ENCODE measurements at regions not wholly inside any gene's neighbourhood (a gene's known extent, or its start where the extent isn't known, plus 50 kb on each side); places are given as distances from the start of the nearest gene placed in this dataset.

GRCh38 chrX:104513162-104513561 lies 52.8 kb upstream of the IL1RAPL2 start:
- Mint-ChIP-seq H3K4me1 (no peaks in the 10 kb centered on the region), H3K27me3 (ENCODE audit: insufficient read depth) (no peaks in the 10 kb centered on the region), H3K36me3 (ENCODE audit: low read depth) (no peaks in the 10 kb centered on the region), H3K9me3 (peaks cover 39% of the 10 kb centered on the region), H3K4me3 (no peak overlapping the region), H3K27ac (no peak overlapping the region)
- no peak for TF ChIP-seq CTCF (conservative IDR thresholded peaks at IDR 0.05)
- Histone ChIP-seq H3K9ac (ENCODE audit: extremely low read depth, low read length, poor library complexity, severe bottlenecking) (no peak overlapping the region), H3K4me3 (ENCODE audit: low read length) (no peak overlapping the region), H3K9me3 (ENCODE audit: control insufficient read depth, low read length) (no peaks in the 10 kb centered on the region), H3K27me3 (ENCODE audit: control insufficient read depth, insufficient read depth, low read length, poor library complexity, severe bottlenecking) (no peaks in the 10 kb centered on the region), H3K36me3 (ENCODE audit: control insufficient read depth, insufficient read depth, low read length) (no peaks in the 10 kb centered on the region), H3K27ac (ENCODE audit: low read depth, low read length) (no peak overlapping the region), H3K4me1 (ENCODE audit: control insufficient read depth, insufficient read depth, low read length) (no peaks in the 10 kb centered on the region)
- no peak for DNase-seq
- WGBS, 2 experiments (ENCODE audit: insufficient coverage in 1 of 2, insufficient read length in 1 of 2) = 90 to 94% methylated on average over 1 to 2 of the region's 3 CpGs

- Mint-ChIP-seq H3K9me3 (peaks cover 43% of the 10 kb centered on the region), H3K36me3 (ENCODE audit: low read depth) (no peaks in the 10 kb centered on the region), H3K27ac (no peak overlapping the region), H3K27me3 (ENCODE audit: insufficient read depth) (no peaks in the 10 kb centered on the region), H3K4me1 (no peaks in the 10 kb centered on the region), H3K4me3 (no peak overlapping the region)
- Histone ChIP-seq H3K4me3 (ENCODE audit: low read length) (no peak overlapping the region), H3K9ac (ENCODE audit: extremely low read depth, low read length, poor library complexity, severe bottlenecking) (no peak overlapping the region), H3K4me1 (ENCODE audit: control insufficient read depth, insufficient read depth, low read length) (no peaks in the 10 kb centered on the region), H3K27me3 (ENCODE audit: control insufficient read depth, insufficient read depth, low read length, poor library complexity, severe bottlenecking) (no peaks in the 10 kb centered on the region), H3K27ac (ENCODE audit: low read depth, low read length) (no peak overlapping the region), H3K36me3 (ENCODE audit: control insufficient read depth, insufficient read depth, low read length) (no peaks in the 10 kb centered on the region), H3K9me3 (ENCODE audit: control insufficient read depth, low read length) (no peaks in the 10 kb centered on the region)
- 92% methylated on average over 2 of the region's 2 CpGs for WGBS, 2 experiments (ENCODE audit: insufficient coverage in 1 of 2, insufficient read length in 1 of 2)
- no peak for DNase-seq
- TF ChIP-seq CTCF (conservative IDR thresholded peaks at IDR 0.05) = no peak
These were observed 55.2 kb upstream of the IL1RAPL2 start for GRCh38 chrX:104510801-104511200.

GRCh38 chrX:104502460-104502859 lies 63.5 kb upstream of the IL1RAPL2 start:
- no peak for TF ChIP-seq CTCF (conservative IDR thresholded peaks at IDR 0.05)
- Mint-ChIP-seq H3K4me3 (no peak overlapping the region), H3K27me3 (ENCODE audit: insufficient read depth) (no peaks in the 10 kb centered on the region), H3K9me3 (peaks cover 50% of the 10 kb centered on the region), H3K36me3 (ENCODE audit: low read depth) (no peaks in the 10 kb centered on the region), H3K4me1 (no peaks in the 10 kb centered on the region), H3K27ac (no peak overlapping the region)
- Histone ChIP-seq H3K27ac (ENCODE audit: low read depth, low read length) (no peak overlapping the region), H3K4me3 (ENCODE audit: low read length) (no peak overlapping the region), H3K9ac (ENCODE audit: extremely low read depth, low read length, poor library complexity, severe bottlenecking) (no peak overlapping the region), H3K9me3 (ENCODE audit: control insufficient read depth, low read length) (no peaks in the 10 kb centered on the region), H3K36me3 (ENCODE audit: control insufficient read depth, insufficient read depth, low read length) (no peaks in the 10 kb centered on the region), H3K27me3 (ENCODE audit: control insufficient read depth, insufficient read depth, low read length, poor library complexity, severe bottlenecking) (no peaks in the 10 kb centered on the region), H3K4me1 (ENCODE audit: control insufficient read depth, insufficient read depth, low read length) (no peaks in the 10 kb centered on the region)
- no peak for DNase-seq
- 91% methylated on average over 2 of the region's 2 CpGs; no CpG with 5 or more reads in 1 of the 2 experiments for WGBS, 2 experiments (ENCODE audit: insufficient coverage in 1 of 2, insufficient read length in 1 of 2)
